Pulmonary artery endothelial cell (primary cell): ENCODE measurements at regions not wholly inside any gene's neighbourhood (a gene's known extent, or its start where the extent isn't known, plus 50 kb on each side); places are given as distances from the start of the nearest gene placed in this dataset.
"Not testable (repeated sequence)": the region's sequence is repeated elsewhere in the genome, so short reads cannot be mapped to it uniquely, and the experiment has no call there.

Experiments used
- DNase-seq: peaks from one replicate; pipeline ENCODE4 v3.0.0-alpha.2; 2011; ENCODE audit warnings: low read depth, low spot score

GRCh38 chr18:8989855-8990254 is 112.6 kb upstream of the NDUFV2 start:
- no peak for DNase-seq

- DNase-seq, result no peak
These were observed 112.0 kb upstream of the NDUFV2 start for GRCh38 chr18:8990276-8991031.

- no peak for DNase-seq
These were observed 111.3 kb upstream of the NDUFV2 start for GRCh38 chr18:8991155-8991554.

- not testable (repeated sequence) for DNase-seq
These were observed 110.0 kb upstream of the NDUFV2 start for GRCh38 chr18:8992500-8992899.

GRCh38 chr18:8994603-8995002 is 107.9 kb upstream of the NDUFV2 start:
- no peak for DNase-seq

- DNase-seq, result no peak
These were observed 107.4 kb upstream of the NDUFV2 start for GRCh38 chr18:8995096-8995495.

- DNase-seq, result no peak
These were observed 105.6 kb upstream of the NDUFV2 start for GRCh38 chr18:8996771-8997432.

GRCh38 chr18:8997634-8998033 is 104.9 kb upstream of the NDUFV2 start:
- no peak for DNase-seq

- DNase-seq, result no peak
These were observed 103.8 kb upstream of the NDUFV2 start for GRCh38 chr18:8998481-8999217.

- DNase-seq, result no peak
These were observed 102.6 kb upstream of the NDUFV2 start for GRCh38 chr18:8999872-9000271.

- DNase-seq, result no peak
These were observed 101.8 kb upstream of the NDUFV2 start for GRCh38 chr18:9000733-9001132.

- no peak for DNase-seq
These were observed 101.3 kb upstream of the NDUFV2 start for GRCh38 chr18:9001209-9001608.

GRCh38 chr18:9003406-9004100 is 98.9 kb upstream of the NDUFV2 start:
- no peak for DNase-seq

GRCh38 chr18:9004308-9004707 is 98.2 kb upstream of the NDUFV2 start:
- DNase-seq, result not testable (repeated sequence)

GRCh38 chr18:9007700-9008099 is 94.8 kb upstream of the NDUFV2 start:
- not testable (repeated sequence) for DNase-seq

- no peak for DNase-seq
These were observed 94.2 kb upstream of the NDUFV2 start for GRCh38 chr18:9008200-9008708.

- DNase-seq, result no peak
These were observed 93.5 kb upstream of the NDUFV2 start for GRCh38 chr18:9008709-9009635.

GRCh38 chr18:9009703-9010488 is 92.6 kb upstream of the NDUFV2 start:
- no peak for DNase-seq

GRCh38 chr18:9011431-9011830 is 91.1 kb upstream of the NDUFV2 start:
- no peak for DNase-seq

- DNase-seq, result no peak
These were observed 88.5 kb upstream of the NDUFV2 start for GRCh38 chr18:9013926-9014373.
